ENCODE measurements at regions not wholly inside any gene's neighbourhood (a gene's known extent, or its start where the extent isn't known, plus 50 kb on each side); places are given as distances from the start of the nearest gene placed in this dataset.

DNA sequence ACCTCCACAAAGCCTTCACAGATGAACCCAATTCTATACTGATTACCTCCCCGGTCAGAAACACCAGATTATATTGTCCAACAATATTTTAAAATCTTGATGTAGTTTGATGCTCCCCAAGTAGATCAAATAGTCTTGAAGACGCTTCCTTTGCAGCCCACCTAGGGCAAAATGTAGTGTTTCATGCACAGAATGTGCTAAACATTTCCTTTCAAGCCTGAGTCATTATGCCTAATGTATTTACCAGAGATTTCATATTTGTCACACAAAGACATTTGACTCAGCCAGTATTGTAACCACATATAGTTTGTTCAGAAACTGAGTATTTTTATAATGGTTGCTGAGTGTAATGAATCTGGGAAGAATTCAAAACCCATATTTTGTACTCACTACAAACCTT is 1396.8 kb downstream of the LRRC4C start:
- Histone ChIP-seq H3K27ac (ENCODE audit: low read depth in 1 of 2, low read length in 2 of 2) (no peak overlapping the region), H3K9me3 (ENCODE audit: control insufficient read depth in 4 of 4, low read length in 3 of 4) (no peaks in the 10 kb centered on the region), H3K27me3 (ENCODE audit: control insufficient read depth in 4 of 4, insufficient read depth in 4 of 4, low read length in 3 of 4) (no peaks in the 10 kb centered on the region), H3K36me3 (ENCODE audit: control insufficient read depth in 4 of 4, insufficient read depth in 3 of 4, low read depth in 1 of 4, low read length in 3 of 4) (no peaks in the 10 kb centered on the region), H3K4me1 (ENCODE audit: control insufficient read depth in 4 of 4, insufficient read depth in 4 of 4, low read length in 3 of 4) (no peaks in the 10 kb centered on the region), H3K4me3 (ENCODE audit: low read depth in 1 of 3, low read length in 3 of 3) (no peak overlapping the region), H3K9ac (ENCODE audit: low read depth in 1 of 2, low read length in 2 of 2) (no peak overlapping the region)
- no peak for TF ChIP-seq FOXA2 (IDR thresholded peaks at IDR 0.05)
- TF ChIP-seq, protein P1, sequence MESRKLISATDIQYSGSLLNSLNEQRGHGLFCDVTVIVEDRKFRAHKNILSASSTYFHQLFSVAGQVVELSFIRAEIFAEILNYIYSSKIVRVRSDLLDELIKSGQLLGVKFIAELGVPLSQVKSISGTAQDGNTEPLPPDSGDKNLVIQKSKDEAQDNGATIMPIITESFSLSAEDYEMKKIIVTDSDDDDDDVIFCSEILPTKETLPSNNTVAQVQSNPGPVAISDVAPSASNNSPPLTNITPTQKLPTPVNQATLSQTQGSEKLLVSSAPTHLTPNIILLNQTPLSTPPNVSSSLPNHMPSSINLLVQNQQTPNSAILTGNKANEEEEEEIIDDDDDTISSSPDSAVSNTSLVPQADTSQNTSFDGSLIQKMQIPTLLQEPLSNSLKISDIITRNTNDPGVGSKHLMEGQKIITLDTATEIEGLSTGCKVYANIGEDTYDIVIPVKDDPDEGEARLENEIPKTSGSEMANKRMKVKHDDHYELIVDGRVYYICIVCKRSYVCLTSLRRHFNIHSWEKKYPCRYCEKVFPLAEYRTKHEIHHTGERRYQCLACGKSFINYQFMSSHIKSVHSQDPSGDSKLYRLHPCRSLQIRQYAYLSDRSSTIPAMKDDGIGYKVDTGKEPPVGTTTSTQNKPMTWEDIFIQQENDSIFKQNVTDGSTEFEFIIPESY (IDR thresholded peaks at IDR 0.05), result no peak
- no peak for TF ChIP-seq HNF4G (IDR thresholded peaks at IDR 0.05)
- TF ChIP-seq TAF1 (conservative IDR thresholded peaks at IDR 0.05), result no peak
- TF ChIP-seq SP1 (IDR thresholded peaks at IDR 0.05), result no peak
- TF ChIP-seq RXRA (IDR thresholded peaks at IDR 0.05), result no peak
- no peak for TF ChIP-seq EGR1 (IDR thresholded peaks at IDR 0.05; ENCODE audit: low read depth in 2 of 2)
- TF ChIP-seq HNF4A (conservative IDR thresholded peaks at IDR 0.05), result no peak
- no peak for TF ChIP-seq JUND (IDR thresholded peaks at IDR 0.05)
- TF ChIP-seq NR2F2 (IDR thresholded peaks at IDR 0.05), result no peak
- TF ChIP-seq GABPA (IDR thresholded peaks at IDR 0.05 in 1 of 2, conservative IDR thresholded peaks at IDR 0.05 in 1 of 2), result no peak
- TF ChIP-seq, protein P2, sequence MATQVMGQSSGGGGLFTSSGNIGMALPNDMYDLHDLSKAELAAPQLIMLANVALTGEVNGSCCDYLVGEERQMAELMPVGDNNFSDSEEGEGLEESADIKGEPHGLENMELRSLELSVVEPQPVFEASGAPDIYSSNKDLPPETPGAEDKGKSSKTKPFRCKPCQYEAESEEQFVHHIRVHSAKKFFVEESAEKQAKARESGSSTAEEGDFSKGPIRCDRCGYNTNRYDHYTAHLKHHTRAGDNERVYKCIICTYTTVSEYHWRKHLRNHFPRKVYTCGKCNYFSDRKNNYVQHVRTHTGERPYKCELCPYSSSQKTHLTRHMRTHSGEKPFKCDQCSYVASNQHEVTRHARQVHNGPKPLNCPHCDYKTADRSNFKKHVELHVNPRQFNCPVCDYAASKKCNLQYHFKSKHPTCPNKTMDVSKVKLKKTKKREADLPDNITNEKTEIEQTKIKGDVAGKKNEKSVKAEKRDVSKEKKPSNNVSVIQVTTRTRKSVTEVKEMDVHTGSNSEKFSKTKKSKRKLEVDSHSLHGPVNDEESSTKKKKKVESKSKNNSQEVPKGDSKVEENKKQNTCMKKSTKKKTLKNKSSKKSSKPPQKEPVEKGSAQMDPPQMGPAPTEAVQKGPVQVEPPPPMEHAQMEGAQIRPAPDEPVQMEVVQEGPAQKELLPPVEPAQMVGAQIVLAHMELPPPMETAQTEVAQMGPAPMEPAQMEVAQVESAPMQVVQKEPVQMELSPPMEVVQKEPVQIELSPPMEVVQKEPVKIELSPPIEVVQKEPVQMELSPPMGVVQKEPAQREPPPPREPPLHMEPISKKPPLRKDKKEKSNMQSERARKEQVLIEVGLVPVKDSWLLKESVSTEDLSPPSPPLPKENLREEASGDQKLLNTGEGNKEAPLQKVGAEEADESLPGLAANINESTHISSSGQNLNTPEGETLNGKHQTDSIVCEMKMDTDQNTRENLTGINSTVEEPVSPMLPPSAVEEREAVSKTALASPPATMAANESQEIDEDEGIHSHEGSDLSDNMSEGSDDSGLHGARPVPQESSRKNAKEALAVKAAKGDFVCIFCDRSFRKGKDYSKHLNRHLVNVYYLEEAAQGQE (IDR thresholded peaks at IDR 0.05), result no peak
- TF ChIP-seq, protein P3, sequence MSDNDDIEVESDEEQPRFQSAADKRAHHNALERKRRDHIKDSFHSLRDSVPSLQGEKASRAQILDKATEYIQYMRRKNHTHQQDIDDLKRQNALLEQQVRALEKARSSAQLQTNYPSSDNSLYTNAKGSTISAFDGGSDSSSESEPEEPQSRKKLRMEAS (IDR thresholded peaks at IDR 0.05), result no peak
- TF ChIP-seq RAD21 (IDR thresholded peaks at IDR 0.05), result no peak
- TF ChIP-seq, protein P4, sequence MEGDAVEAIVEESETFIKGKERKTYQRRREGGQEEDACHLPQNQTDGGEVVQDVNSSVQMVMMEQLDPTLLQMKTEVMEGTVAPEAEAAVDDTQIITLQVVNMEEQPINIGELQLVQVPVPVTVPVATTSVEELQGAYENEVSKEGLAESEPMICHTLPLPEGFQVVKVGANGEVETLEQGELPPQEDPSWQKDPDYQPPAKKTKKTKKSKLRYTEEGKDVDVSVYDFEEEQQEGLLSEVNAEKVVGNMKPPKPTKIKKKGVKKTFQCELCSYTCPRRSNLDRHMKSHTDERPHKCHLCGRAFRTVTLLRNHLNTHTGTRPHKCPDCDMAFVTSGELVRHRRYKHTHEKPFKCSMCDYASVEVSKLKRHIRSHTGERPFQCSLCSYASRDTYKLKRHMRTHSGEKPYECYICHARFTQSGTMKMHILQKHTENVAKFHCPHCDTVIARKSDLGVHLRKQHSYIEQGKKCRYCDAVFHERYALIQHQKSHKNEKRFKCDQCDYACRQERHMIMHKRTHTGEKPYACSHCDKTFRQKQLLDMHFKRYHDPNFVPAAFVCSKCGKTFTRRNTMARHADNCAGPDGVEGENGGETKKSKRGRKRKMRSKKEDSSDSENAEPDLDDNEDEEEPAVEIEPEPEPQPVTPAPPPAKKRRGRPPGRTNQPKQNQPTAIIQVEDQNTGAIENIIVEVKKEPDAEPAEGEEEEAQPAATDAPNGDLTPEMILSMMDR (IDR thresholded peaks at IDR 0.05; ENCODE audit: low read depth, low read length, missing input control), result no peak
- TF ChIP-seq FOXA1 (IDR thresholded peaks at IDR 0.05), result no peak
- TF ChIP-seq, protein P5, sequence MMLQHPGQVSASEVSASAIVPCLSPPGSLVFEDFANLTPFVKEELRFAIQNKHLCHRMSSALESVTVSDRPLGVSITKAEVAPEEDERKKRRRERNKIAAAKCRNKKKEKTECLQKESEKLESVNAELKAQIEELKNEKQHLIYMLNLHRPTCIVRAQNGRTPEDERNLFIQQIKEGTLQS (IDR thresholded peaks at IDR 0.05), result no peak
- no peak for TF ChIP-seq YY1 (IDR thresholded peaks at IDR 0.05)
- WGBS, result 69% methylated on average over 2 of the region's 2 CpGs
- DNase-seq (ENCODE audit: low spot score), result no peak

Data from liver (tissue), 8 donors.